ENCODE measurements at regions not wholly inside any gene's neighbourhood (a gene's known extent, or its start where the extent isn't known, plus 50 kb on each side); places are given as distances from the start of the nearest gene placed in this dataset.

GRCh38 chr2:8376603-8377410, 305.0 kb upstream of the ID2 start:
- TF ChIP-seq POLR2A (IDR thresholded peaks at IDR 0.05), result no peak
- TF ChIP-seq CTCF (IDR thresholded peaks at IDR 0.05), result no peak

Data from heart left ventricle (tissue), 13 donors.